ENCODE measurements at regions not wholly inside any gene's neighbourhood (a gene's known extent, or its start where the extent isn't known, plus 50 kb on each side); places are given as distances from the start of the nearest gene placed in this dataset.
"Not testable (repeated sequence)": the region's sequence is repeated elsewhere in the genome, so short reads cannot be mapped to it uniquely, and the experiment has no call there.

- H3K9ac ChIP-seq (ENCODE audit: low read depth in 1 of 2, low read length in 2 of 2): no peak overlapping the region
- H3K4me3 ChIP-seq (ENCODE audit: low read length in 2 of 2): no peak overlapping the region
- no peaks in the 10 kb centered on the region for H3K36me3 ChIP-seq (ENCODE audit: control insufficient read depth in 2 of 2, insufficient read depth in 2 of 2, low read length in 2 of 2)
- H3K27me3 ChIP-seq (ENCODE audit: control insufficient read depth in 2 of 2, insufficient read depth in 2 of 2, low read length in 2 of 2): no peaks in the 10 kb centered on the region
- no peaks in the 10 kb centered on the region for H3K9me3 ChIP-seq (ENCODE audit: control insufficient read depth in 2 of 2, low read length in 2 of 2)
- H3K27ac ChIP-seq (ENCODE audit: low read depth in 2 of 2, low read length in 2 of 2): no peak overlapping the region
- H3K4me1 ChIP-seq (ENCODE audit: control insufficient read depth in 2 of 2, insufficient read depth in 2 of 2, low read length in 2 of 2): no peaks in the 10 kb centered on the region
These were observed 73.6 kb upstream of the PAM start for GRCh38 chr5:102681403-102681983.

GRCh38 chr5:102682101-102682647 is 72.9 kb upstream of the PAM start:
- Histone ChIP-seq H3K27ac (ENCODE audit: low read depth in 2 of 2, low read length in 2 of 2) (no peak overlapping the region), H3K36me3 (ENCODE audit: control insufficient read depth in 2 of 2, insufficient read depth in 2 of 2, low read length in 2 of 2) (no peaks in the 10 kb centered on the region), H3K9ac (ENCODE audit: low read depth in 1 of 2, low read length in 2 of 2) (no peak overlapping the region), H3K9me3 (ENCODE audit: control insufficient read depth in 2 of 2, low read length in 2 of 2) (no peaks in the 10 kb centered on the region), H3K4me1 (ENCODE audit: control insufficient read depth in 2 of 2, insufficient read depth in 2 of 2, low read length in 2 of 2) (no peaks in the 10 kb centered on the region), H3K27me3 (ENCODE audit: control insufficient read depth in 2 of 2, insufficient read depth in 2 of 2, low read length in 2 of 2) (no peaks in the 10 kb centered on the region), H3K4me3 (ENCODE audit: low read length in 2 of 2) (no peak overlapping the region)

GRCh38 chr5:102688076-102688475 is 67.0 kb upstream of the PAM start:
- H3K9me3 ChIP-seq (ENCODE audit: control insufficient read depth in 2 of 2, low read length in 2 of 2); H3K9ac ChIP-seq (ENCODE audit: low read depth in 1 of 2, low read length in 2 of 2); H3K36me3 ChIP-seq (ENCODE audit: control insufficient read depth in 2 of 2, insufficient read depth in 2 of 2, low read length in 2 of 2); H3K4me1 ChIP-seq (ENCODE audit: control insufficient read depth in 2 of 2, insufficient read depth in 2 of 2, low read length in 2 of 2); H3K27ac ChIP-seq (ENCODE audit: low read depth in 2 of 2, low read length in 2 of 2); H3K4me3 ChIP-seq (ENCODE audit: low read length in 2 of 2); H3K27me3 ChIP-seq (ENCODE audit: control insufficient read depth in 2 of 2, insufficient read depth in 2 of 2, low read length in 2 of 2): not testable (repeated sequence)

GRCh38 chr5:102688581-102689342 is 66.3 kb upstream of the PAM start:
- not testable (repeated sequence) for H3K4me1 ChIP-seq (ENCODE audit: control insufficient read depth in 2 of 2, insufficient read depth in 2 of 2, low read length in 2 of 2); H3K9me3 ChIP-seq (ENCODE audit: control insufficient read depth in 2 of 2, low read length in 2 of 2); H3K9ac ChIP-seq (ENCODE audit: low read depth in 1 of 2, low read length in 2 of 2); H3K4me3 ChIP-seq (ENCODE audit: low read length in 2 of 2); H3K27ac ChIP-seq (ENCODE audit: low read depth in 2 of 2, low read length in 2 of 2); H3K36me3 ChIP-seq (ENCODE audit: control insufficient read depth in 2 of 2, insufficient read depth in 2 of 2, low read length in 2 of 2); H3K27me3 ChIP-seq (ENCODE audit: control insufficient read depth in 2 of 2, insufficient read depth in 2 of 2, low read length in 2 of 2)

- no peaks in the 10 kb centered on the region for H3K4me1 ChIP-seq (ENCODE audit: control insufficient read depth in 2 of 2, insufficient read depth in 2 of 2, low read length in 2 of 2)
- no peak overlapping the region for H3K4me3 ChIP-seq (ENCODE audit: low read length in 2 of 2)
- H3K27me3 ChIP-seq (ENCODE audit: control insufficient read depth in 2 of 2, insufficient read depth in 2 of 2, low read length in 2 of 2): no peaks in the 10 kb centered on the region
- H3K9ac ChIP-seq (ENCODE audit: low read depth in 1 of 2, low read length in 2 of 2): no peak overlapping the region
- H3K27ac ChIP-seq (ENCODE audit: low read depth in 2 of 2, low read length in 2 of 2): no peak overlapping the region
- H3K36me3 ChIP-seq (ENCODE audit: control insufficient read depth in 2 of 2, insufficient read depth in 2 of 2, low read length in 2 of 2): no peaks in the 10 kb centered on the region
- H3K9me3 ChIP-seq (ENCODE audit: control insufficient read depth in 2 of 2, low read length in 2 of 2): no peaks in the 10 kb centered on the region
These were observed 64.2 kb upstream of the PAM start for GRCh38 chr5:102690910-102691309.

GRCh38 chr5:102691434-102691833 is 63.7 kb upstream of the PAM start:
- Histone ChIP-seq H3K9ac (ENCODE audit: low read depth in 1 of 2, low read length in 2 of 2) (no peak overlapping the region), H3K4me3 (ENCODE audit: low read length in 2 of 2) (no peak overlapping the region), H3K9me3 (ENCODE audit: control insufficient read depth in 2 of 2, low read length in 2 of 2) (no peaks in the 10 kb centered on the region), H3K27ac (ENCODE audit: low read depth in 2 of 2, low read length in 2 of 2) (no peak overlapping the region), H3K4me1 (ENCODE audit: control insufficient read depth in 2 of 2, insufficient read depth in 2 of 2, low read length in 2 of 2) (no peaks in the 10 kb centered on the region), H3K27me3 (ENCODE audit: control insufficient read depth in 2 of 2, insufficient read depth in 2 of 2, low read length in 2 of 2) (no peaks in the 10 kb centered on the region), H3K36me3 (ENCODE audit: control insufficient read depth in 2 of 2, insufficient read depth in 2 of 2, low read length in 2 of 2) (no peaks in the 10 kb centered on the region)

GRCh38 chr5:102700120-102700831 is 54.8 kb upstream of the PAM start:
- Histone ChIP-seq H3K4me1 (ENCODE audit: control insufficient read depth in 2 of 2, insufficient read depth in 2 of 2, low read length in 2 of 2) (no peaks in the 10 kb centered on the region), H3K9ac (ENCODE audit: low read depth in 1 of 2, low read length in 2 of 2) (no peak overlapping the region), H3K9me3 (ENCODE audit: control insufficient read depth in 2 of 2, low read length in 2 of 2) (no peaks in the 10 kb centered on the region), H3K36me3 (ENCODE audit: control insufficient read depth in 2 of 2, insufficient read depth in 2 of 2, low read length in 2 of 2) (no peaks in the 10 kb centered on the region), H3K27me3 (ENCODE audit: control insufficient read depth in 2 of 2, insufficient read depth in 2 of 2, low read length in 2 of 2) (no peaks in the 10 kb centered on the region), H3K4me3 (ENCODE audit: low read length in 2 of 2) (no peak overlapping the region), H3K27ac (ENCODE audit: low read depth in 2 of 2, low read length in 2 of 2) (no peak overlapping the region)

GRCh38 chr5:102700916-102701315 is 54.2 kb upstream of the PAM start:
- no peaks in the 10 kb centered on the region for H3K27me3 ChIP-seq (ENCODE audit: control insufficient read depth in 2 of 2, insufficient read depth in 2 of 2, low read length in 2 of 2)
- no peak overlapping the region for H3K27ac ChIP-seq (ENCODE audit: low read depth in 2 of 2, low read length in 2 of 2)
- no peaks in the 10 kb centered on the region for H3K9me3 ChIP-seq (ENCODE audit: control insufficient read depth in 2 of 2, low read length in 2 of 2)
- H3K4me3 ChIP-seq (ENCODE audit: low read length in 2 of 2): no peak overlapping the region
- H3K36me3 ChIP-seq (ENCODE audit: control insufficient read depth in 2 of 2, insufficient read depth in 2 of 2, low read length in 2 of 2): no peaks in the 10 kb centered on the region
- H3K4me1 ChIP-seq (ENCODE audit: control insufficient read depth in 2 of 2, insufficient read depth in 2 of 2, low read length in 2 of 2): no peaks in the 10 kb centered on the region
- H3K9ac ChIP-seq (ENCODE audit: low read depth in 1 of 2, low read length in 2 of 2): no peak overlapping the region

GRCh38 chr5:102701748-102702147 is 53.4 kb upstream of the PAM start:
- no peaks in the 10 kb centered on the region for H3K4me1 ChIP-seq (ENCODE audit: control insufficient read depth in 2 of 2, insufficient read depth in 2 of 2, low read length in 2 of 2)
- no peak overlapping the region for H3K27ac ChIP-seq (ENCODE audit: low read depth in 2 of 2, low read length in 2 of 2)
- no peaks in the 10 kb centered on the region for H3K9me3 ChIP-seq (ENCODE audit: control insufficient read depth in 2 of 2, low read length in 2 of 2)
- no peaks in the 10 kb centered on the region for H3K36me3 ChIP-seq (ENCODE audit: control insufficient read depth in 2 of 2, insufficient read depth in 2 of 2, low read length in 2 of 2)
- H3K9ac ChIP-seq (ENCODE audit: low read depth in 1 of 2, low read length in 2 of 2): no peak overlapping the region
- no peak overlapping the region for H3K4me3 ChIP-seq (ENCODE audit: low read length in 2 of 2)
- H3K27me3 ChIP-seq (ENCODE audit: control insufficient read depth in 2 of 2, insufficient read depth in 2 of 2, low read length in 2 of 2): no peaks in the 10 kb centered on the region

Data from mucosa of rectum (tissue), 2 donors.